ENCODE measurements at regions not wholly inside any gene's neighbourhood (a gene's known extent, or its start where the extent isn't known, plus 50 kb on each side); places are given as distances from the start of the nearest gene placed in this dataset.

DNA sequence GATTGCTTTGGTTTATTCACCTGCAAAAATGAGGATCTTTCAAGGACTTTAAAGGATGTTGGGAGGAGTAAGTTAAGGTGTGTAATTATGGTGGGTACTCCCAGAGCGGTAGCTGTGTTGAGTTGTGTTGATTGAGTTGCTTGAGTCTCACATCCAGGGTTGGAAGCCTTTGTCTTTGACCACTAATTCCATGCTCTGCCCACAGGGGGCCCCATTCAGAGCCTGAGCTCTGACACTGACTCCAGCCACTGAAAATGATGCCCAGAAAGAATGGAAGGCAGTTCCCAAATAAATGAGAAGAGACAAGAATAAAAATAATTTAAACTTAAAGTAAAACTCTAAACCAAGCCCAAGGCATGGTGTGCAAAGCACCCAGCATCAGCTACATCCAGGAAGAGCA lies 237.4 kb upstream of the PWP1 start:
- Mint-ChIP-seq H3K4me1 (peaks cover 7 to 24% (median 9%) of the 10 kb centered on the region in 4 donors), H3K36me3 (peaks cover 5 to 19% of the 10 kb centered on the region in 2 donors), H3K4me3 (no peak overlapping the region), H3K27me3 (no peaks in the 10 kb centered on the region), H3K9me3 (peaks cover 0 to 10% (median 8%) of the 10 kb centered on the region in 8 donors), H3K27ac (no peak overlapping the region)
- H3K36me3 ChIP-seq (ENCODE audit: insufficient read depth, low read length): no peaks in the 10 kb centered on the region
- H3K27ac ChIP-seq (ENCODE audit: low read depth, low read length): no peak overlapping the region
- no peaks in the 10 kb centered on the region for H3K9me3 ChIP-seq (ENCODE audit: control insufficient read depth in 1 of 2, low read length in 2 of 2)
- CTCF ChIA-PET (ENCODE audit: partially characterized antibody): no interaction called here
- no peak for DNase-seq
- intact Hi-C loops (cut with micrococcal nuclease): no loop called here
- no peak overlapping the region for H3K4me3 ChIP-seq (ENCODE audit: low read length in 2 of 2)
- H3K27me3 ChIP-seq (ENCODE audit: insufficient read depth, low read length): no peaks in the 10 kb centered on the region
- no peaks in the 10 kb centered on the region for H3K4me1 ChIP-seq (ENCODE audit: insufficient read depth, low read length)
- POLR2A ChIA-PET (ENCODE audit: partially characterized antibody): no interaction called here

DNA sequence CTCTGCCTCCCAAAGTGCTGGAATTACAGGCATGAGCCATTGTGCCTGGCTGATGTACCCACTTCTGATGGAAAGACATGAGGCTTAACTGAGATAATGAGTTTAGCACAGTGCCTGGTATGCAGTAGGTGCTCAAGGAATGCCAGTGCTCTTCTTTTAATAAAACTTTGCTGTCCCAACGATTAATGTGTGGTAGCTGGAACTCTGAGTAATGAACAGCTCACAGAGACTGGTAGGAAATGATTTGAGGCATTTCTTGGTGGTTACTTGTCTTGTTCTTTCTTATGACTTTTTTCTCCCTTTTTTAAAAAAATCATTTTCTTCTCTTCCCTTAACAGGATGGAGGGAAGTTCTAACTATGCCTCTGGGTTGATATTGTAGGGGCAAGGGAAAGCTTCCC lies 235.7 kb upstream of the PWP1 start:
- H3K9me3 ChIP-seq (ENCODE audit: control insufficient read depth in 1 of 2, low read length in 2 of 2): no peaks in the 10 kb centered on the region
- H3K27me3 ChIP-seq (ENCODE audit: insufficient read depth, low read length): no peaks in the 10 kb centered on the region
- DNase-seq: no peak
- Mint-ChIP-seq H3K9me3 (peaks cover 0 to 10% (median 8%) of the 10 kb centered on the region in 8 donors), H3K4me1 (peaks cover 4 to 20% (median 9%) of the 10 kb centered on the region in 4 donors), H3K4me3 (no peak overlapping the region), H3K36me3 (peaks cover 2 to 19% of the 10 kb centered on the region in 2 donors), H3K27ac (peak overlapping the region in 1 of 7 donors; percentile 59), H3K27me3 (no peaks in the 10 kb centered on the region)
- CTCF ChIA-PET (ENCODE audit: partially characterized antibody): no interaction called here
- H3K4me1 ChIP-seq (ENCODE audit: insufficient read depth, low read length): no peaks in the 10 kb centered on the region
- no peaks in the 10 kb centered on the region for H3K36me3 ChIP-seq (ENCODE audit: insufficient read depth, low read length)
- POLR2A ChIA-PET (ENCODE audit: partially characterized antibody): no interaction called here
- intact Hi-C loops (cut with micrococcal nuclease): no loop called here
- no peak overlapping the region for H3K27ac ChIP-seq (ENCODE audit: low read depth, low read length)
- H3K4me3 ChIP-seq (ENCODE audit: low read length in 2 of 2): no peak overlapping the region

DNA sequence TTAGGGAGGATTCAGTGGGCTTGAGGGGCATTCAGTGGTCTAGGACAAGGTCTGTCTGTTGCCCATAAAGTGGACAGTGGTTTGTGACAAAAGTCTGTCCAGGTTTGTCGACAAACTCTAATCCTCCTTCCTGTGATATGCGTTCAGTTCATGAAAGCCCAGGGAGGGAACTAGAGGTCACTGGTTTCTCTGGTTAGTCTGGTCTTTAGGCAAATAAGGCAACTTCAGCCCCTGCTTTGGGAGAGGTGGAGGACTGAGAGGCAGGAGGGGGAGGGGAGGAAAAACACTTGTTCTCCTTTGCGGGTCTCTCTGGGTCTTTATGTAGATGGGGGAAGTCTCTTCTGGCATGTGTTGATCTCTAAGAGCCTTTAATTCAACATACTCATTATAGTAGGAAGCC lies 235.1 kb upstream of the PWP1 start:
- H3K4me3 Mint-ChIP-seq: no peak overlapping the region
- Histone ChIP-seq H3K9me3 (ENCODE audit: control insufficient read depth in 1 of 2, low read length in 2 of 2) (no peaks in the 10 kb centered on the region), H3K27me3 (ENCODE audit: insufficient read depth, low read length) (no peaks in the 10 kb centered on the region), H3K4me3 (ENCODE audit: low read length in 2 of 2) (no peak overlapping the region), H3K36me3 (ENCODE audit: insufficient read depth, low read length) (no peaks in the 10 kb centered on the region), H3K27ac (ENCODE audit: low read depth, low read length) (no peak overlapping the region), H3K4me1 (ENCODE audit: insufficient read depth, low read length) (no peaks in the 10 kb centered on the region)
- H3K27ac Mint-ChIP-seq: peak overlapping the region in 2 of 7 donors; percentile 59 to 87
- intact Hi-C loops (cut with micrococcal nuclease): no loop called here
- ChIA-PET POLR2A (ENCODE audit: partially characterized antibody) (no interaction called here), CTCF (ENCODE audit: partially characterized antibody) (no interaction called here)
- DNase-seq: no peak
- H3K9me3 Mint-ChIP-seq: peaks cover 0 to 10% (median 8%) of the 10 kb centered on the region in 8 donors
- peaks cover 2 to 19% of the 10 kb centered on the region in 2 donors for H3K36me3 Mint-ChIP-seq
- no peaks in the 10 kb centered on the region for H3K27me3 Mint-ChIP-seq
- H3K4me1 Mint-ChIP-seq: peaks cover 4 to 27% (median 9%) of the 10 kb centered on the region in 4 donors

DNA sequence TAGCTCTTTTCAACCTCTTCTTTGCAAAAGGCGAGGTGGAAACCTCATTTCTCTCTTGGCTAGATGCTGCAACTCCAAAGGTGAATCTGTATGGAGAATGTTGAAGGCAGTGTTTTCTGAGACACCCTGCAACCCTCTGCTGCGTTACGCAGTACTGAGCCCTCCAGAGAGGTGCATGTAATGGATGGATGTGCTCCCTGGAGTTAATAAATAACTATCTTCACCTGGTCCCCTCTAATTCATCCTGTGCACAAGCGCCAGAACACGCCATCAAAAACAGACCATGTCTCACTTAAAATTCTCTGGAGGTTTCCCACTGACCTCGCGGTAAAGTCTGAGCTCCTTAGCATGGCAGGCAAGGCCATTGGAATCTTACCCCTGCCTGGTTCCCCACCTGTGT lies 234.4 kb upstream of the PWP1 start:
- no peak for DNase-seq
- no peaks in the 10 kb centered on the region for H3K4me1 ChIP-seq (ENCODE audit: insufficient read depth, low read length)
- H3K9me3 ChIP-seq (ENCODE audit: control insufficient read depth in 1 of 2, low read length in 2 of 2): no peaks in the 10 kb centered on the region
- H3K4me1 Mint-ChIP-seq: peaks cover 2 to 23% (median 8%) of the 10 kb centered on the region in 4 donors
- no peak overlapping the region for H3K4me3 Mint-ChIP-seq
- H3K4me3 ChIP-seq (ENCODE audit: low read length in 2 of 2): no peak overlapping the region
- H3K27ac Mint-ChIP-seq: peak overlapping the region in 1 of 7 donors; percentile 63
- H3K27ac ChIP-seq (ENCODE audit: low read depth, low read length): no peak overlapping the region
- no peaks in the 10 kb centered on the region for H3K36me3 ChIP-seq (ENCODE audit: insufficient read depth, low read length)
- ChIA-PET POLR2A (ENCODE audit: partially characterized antibody) (no interaction called here), CTCF (ENCODE audit: partially characterized antibody) (interaction anchor here (0.7 kb wide), 1 partner anchor 14 kb away, joined by 3 read pairs; no protein-coding TSS in a partner anchor)
- H3K27me3 ChIP-seq (ENCODE audit: insufficient read depth, low read length): no peaks in the 10 kb centered on the region
- H3K9me3 Mint-ChIP-seq: peaks cover 0 to 10% (median 8%) of the 10 kb centered on the region in 8 donors
- intact Hi-C loops (cut with micrococcal nuclease): no loop called here
- H3K36me3 Mint-ChIP-seq: peaks cover 0 to 19% of the 10 kb centered on the region in 2 donors
- H3K27me3 Mint-ChIP-seq: no peaks in the 10 kb centered on the region

DNA sequence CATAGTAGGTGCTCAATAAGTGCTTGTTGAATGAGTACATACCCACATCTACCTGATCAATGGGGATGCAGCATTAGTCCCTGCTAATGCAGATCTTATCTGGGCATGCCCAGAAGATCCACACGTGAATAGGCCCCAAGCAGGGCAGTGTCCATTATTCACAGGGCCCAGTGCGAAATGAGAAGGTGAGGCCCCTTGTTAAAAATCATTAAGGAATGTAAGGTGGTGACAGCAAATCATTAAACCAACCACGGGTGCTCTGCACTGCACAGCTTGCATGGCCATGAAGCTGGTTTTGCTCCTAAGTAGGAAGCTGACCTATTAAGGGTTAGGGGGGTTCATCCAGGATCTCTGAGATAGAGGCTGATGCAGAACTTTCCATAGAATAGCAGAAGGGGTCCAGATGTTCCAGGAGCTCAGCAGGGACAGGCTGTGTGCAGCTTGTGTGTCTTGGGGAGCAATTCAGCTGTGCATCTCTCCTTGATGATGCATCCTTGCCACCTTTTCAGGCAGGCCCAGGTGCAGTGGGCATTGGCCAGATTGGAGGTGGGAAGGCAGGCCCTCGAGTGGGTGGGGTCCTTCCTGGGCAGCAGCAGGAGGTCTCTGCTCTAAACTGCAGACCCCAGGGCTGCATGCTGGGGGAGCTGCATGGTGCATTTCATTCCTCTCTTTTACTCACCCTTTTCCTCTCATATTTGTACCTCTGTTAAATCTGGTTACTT lies 231.3 kb upstream of the PWP1 start:
- H3K9me3 ChIP-seq (ENCODE audit: control insufficient read depth in 1 of 2, low read length in 2 of 2): no peaks in the 10 kb centered on the region
- DNase-seq: no peak
- ChIA-PET CTCF (ENCODE audit: partially characterized antibody) (no interaction called here), POLR2A (ENCODE audit: partially characterized antibody) (interaction anchor here (0.9 kb wide), 1 partner anchor 9 kb away, joined by 3 read pairs; no protein-coding TSS in a partner anchor)
- H3K4me1 ChIP-seq (ENCODE audit: insufficient read depth, low read length): no peaks in the 10 kb centered on the region
- Mint-ChIP-seq H3K27me3 (no peaks in the 10 kb centered on the region), H3K9me3 (peaks cover 0 to 12% (median 8%) of the 10 kb centered on the region in 8 donors), H3K4me1 (peaks cover 0 to 24% (median 3%) of the 10 kb centered on the region in 4 donors), H3K27ac (no peak overlapping the region), H3K36me3 (peaks cover 0 to 15% of the 10 kb centered on the region in 2 donors), H3K4me3 (peak overlapping the region in 1 of 8 donors; percentile 24)
- intact Hi-C loops (cut with micrococcal nuclease): no loop called here
- no peak overlapping the region for H3K27ac ChIP-seq (ENCODE audit: low read depth, low read length)
- H3K27me3 ChIP-seq (ENCODE audit: insufficient read depth, low read length): no peaks in the 10 kb centered on the region
- H3K4me3 ChIP-seq (ENCODE audit: low read length in 2 of 2): no peak overlapping the region
- no peaks in the 10 kb centered on the region for H3K36me3 ChIP-seq (ENCODE audit: insufficient read depth, low read length)

DNA sequence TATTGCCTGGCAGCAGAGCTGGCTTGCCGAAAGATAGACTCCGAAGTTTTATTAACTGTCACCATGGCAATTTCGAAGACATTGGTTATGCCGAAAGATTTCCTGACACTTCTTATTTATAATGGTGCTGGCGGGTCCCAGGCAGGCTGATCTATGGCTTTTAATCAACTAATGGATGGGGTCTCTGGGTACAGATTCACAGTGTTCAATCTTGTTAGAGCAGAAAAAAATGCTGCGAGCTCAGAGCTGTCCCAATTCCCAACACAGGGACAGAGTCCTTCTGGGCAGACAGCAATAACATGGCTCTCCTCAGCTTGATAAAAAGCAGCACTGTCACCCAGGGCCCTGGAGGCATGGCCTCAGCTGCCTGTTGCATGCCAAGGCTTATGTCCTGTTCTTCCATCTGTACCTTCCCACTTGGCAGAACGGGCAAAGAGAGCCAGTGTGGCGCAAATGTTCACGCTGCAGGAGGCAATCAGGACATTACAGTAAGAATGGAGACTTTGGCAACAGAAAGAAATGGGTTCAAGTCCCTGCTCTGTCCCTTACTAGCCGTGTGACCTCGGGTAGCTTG lies 228.2 kb upstream of the PWP1 start:
- no peak for DNase-seq
- Mint-ChIP-seq H3K36me3 (peaks cover 0 to 4% of the 10 kb centered on the region in 2 donors), H3K9me3 (peaks cover 0 to 10% (median 4%) of the 10 kb centered on the region in 8 donors), H3K4me1 (peaks cover 1 to 33% (median 4%) of the 10 kb centered on the region in 4 donors), H3K27me3 (no peaks in the 10 kb centered on the region), H3K4me3 (no peak overlapping the region), H3K27ac (no peak overlapping the region)
- no peak overlapping the region for H3K4me3 ChIP-seq (ENCODE audit: low read length in 2 of 2)
- H3K27me3 ChIP-seq (ENCODE audit: insufficient read depth, low read length): no peaks in the 10 kb centered on the region
- no peaks in the 10 kb centered on the region for H3K9me3 ChIP-seq (ENCODE audit: control insufficient read depth in 1 of 2, low read length in 2 of 2)
- peaks cover 3% of the 10 kb centered on the region for H3K4me1 ChIP-seq (ENCODE audit: insufficient read depth, low read length)
- no peak overlapping the region for H3K27ac ChIP-seq (ENCODE audit: low read depth, low read length)
- POLR2A ChIA-PET (ENCODE audit: partially characterized antibody): no interaction called here
- intact Hi-C loops (cut with micrococcal nuclease): no loop called here
- CTCF ChIA-PET (ENCODE audit: partially characterized antibody): no interaction called here
- no peaks in the 10 kb centered on the region for H3K36me3 ChIP-seq (ENCODE audit: insufficient read depth, low read length)

DNA sequence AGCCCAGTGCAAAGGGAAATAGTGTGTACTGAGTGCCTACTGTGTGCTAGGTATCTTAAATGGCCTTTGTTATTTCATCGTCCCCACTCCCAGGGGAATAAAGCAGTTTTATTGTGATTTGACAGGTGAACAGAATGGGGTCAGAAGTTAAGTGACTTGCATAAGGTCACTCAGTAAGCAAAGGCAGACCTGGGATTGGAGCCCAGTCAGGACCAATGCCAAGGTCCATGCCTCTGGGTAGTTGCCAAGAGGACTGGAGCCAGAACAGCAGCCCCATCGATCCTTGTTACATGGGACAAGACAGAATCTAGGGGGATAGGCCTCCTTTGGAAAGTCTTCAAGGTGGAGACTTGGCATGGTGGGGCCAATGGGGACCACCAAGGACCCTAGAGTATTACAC lies 227.4 kb upstream of the PWP1 start:
- Mint-ChIP-seq H3K4me3 (no peak overlapping the region), H3K36me3 (no peaks in the 10 kb centered on the region), H3K27me3 (no peaks in the 10 kb centered on the region), H3K27ac (no peak overlapping the region), H3K9me3 (peaks cover 0 to 4% (median 0%) of the 10 kb centered on the region in 8 donors), H3K4me1 (peaks cover 1 to 28% (median 4%) of the 10 kb centered on the region in 4 donors)
- DNase-seq: no peak
- Histone ChIP-seq H3K27ac (ENCODE audit: low read depth, low read length) (no peak overlapping the region), H3K36me3 (ENCODE audit: insufficient read depth, low read length) (no peaks in the 10 kb centered on the region), H3K9me3 (ENCODE audit: control insufficient read depth in 1 of 2, low read length in 2 of 2) (no peaks in the 10 kb centered on the region), H3K4me1 (ENCODE audit: insufficient read depth, low read length) (peaks cover 3% of the 10 kb centered on the region), H3K4me3 (ENCODE audit: low read length in 2 of 2) (no peak overlapping the region), H3K27me3 (ENCODE audit: insufficient read depth, low read length) (no peaks in the 10 kb centered on the region)
- intact Hi-C loops (cut with micrococcal nuclease): no loop called here
- ChIA-PET CTCF (ENCODE audit: partially characterized antibody) (interaction anchor here (0.6 kb wide), 1 partner anchor 217 kb away, joined by 5 read pairs; no protein-coding TSS in a partner anchor), POLR2A (ENCODE audit: partially characterized antibody) (no interaction called here)
